LNCaP clone FGC (cell line): ENCODE measurements at regions not wholly inside any gene's neighbourhood (a gene's known extent, or its start where the extent isn't known, plus 50 kb on each side); places are given as distances from the start of the nearest gene placed in this dataset.
"Not testable (repeated sequence)": the region's sequence is repeated elsewhere in the genome, so short reads cannot be mapped to it uniquely, and the experiment has no call there.

Experiments used
- DNase-seq: peaks from one replicate; pipeline ENCODE4 v3.0.0-alpha.2; 2011; ENCODE audit warnings: low read depth
- H3K4me3 ChIP-seq: 2 replicates; pipeline ENCODE4 v1.5.1; 2011; ENCODE audit warnings: mild to moderate bottlenecking, low read depth, low read length, control low read depth
- CTCF ChIP-seq: IDR thresholded peaks from 2 replicates; pipeline ENCODE4 v1.5.1; 2012; ENCODE audit warnings: mild to moderate bottlenecking; ENCODE audit not compliant: control insufficient read depth, insufficient read depth; ENCODE audit errors: extremely low read depth

DNA sequence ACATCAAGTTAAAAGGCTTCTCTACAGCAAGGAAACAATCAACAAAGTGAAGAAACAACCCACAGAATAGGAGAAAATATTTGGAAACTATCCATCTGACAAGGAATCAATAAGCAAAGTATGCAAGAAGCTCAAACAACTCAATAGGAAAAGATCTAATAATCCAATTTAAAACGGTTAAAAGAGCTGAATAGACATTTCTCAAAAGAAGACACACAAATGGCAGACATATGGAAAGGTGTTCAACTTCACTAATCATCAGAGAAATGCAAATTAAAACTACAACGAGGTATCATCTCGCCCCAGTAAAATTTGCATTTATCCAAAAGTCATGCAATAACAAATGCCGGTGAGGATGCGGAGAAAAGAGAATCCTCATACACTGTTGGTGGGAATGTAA lies 82.2 kb upstream of the NECTIN3 start:
- no peak overlapping the region for H3K4me3 ChIP-seq
- no peak for DNase-seq
- TF ChIP-seq CTCF, result no peak

DNA sequence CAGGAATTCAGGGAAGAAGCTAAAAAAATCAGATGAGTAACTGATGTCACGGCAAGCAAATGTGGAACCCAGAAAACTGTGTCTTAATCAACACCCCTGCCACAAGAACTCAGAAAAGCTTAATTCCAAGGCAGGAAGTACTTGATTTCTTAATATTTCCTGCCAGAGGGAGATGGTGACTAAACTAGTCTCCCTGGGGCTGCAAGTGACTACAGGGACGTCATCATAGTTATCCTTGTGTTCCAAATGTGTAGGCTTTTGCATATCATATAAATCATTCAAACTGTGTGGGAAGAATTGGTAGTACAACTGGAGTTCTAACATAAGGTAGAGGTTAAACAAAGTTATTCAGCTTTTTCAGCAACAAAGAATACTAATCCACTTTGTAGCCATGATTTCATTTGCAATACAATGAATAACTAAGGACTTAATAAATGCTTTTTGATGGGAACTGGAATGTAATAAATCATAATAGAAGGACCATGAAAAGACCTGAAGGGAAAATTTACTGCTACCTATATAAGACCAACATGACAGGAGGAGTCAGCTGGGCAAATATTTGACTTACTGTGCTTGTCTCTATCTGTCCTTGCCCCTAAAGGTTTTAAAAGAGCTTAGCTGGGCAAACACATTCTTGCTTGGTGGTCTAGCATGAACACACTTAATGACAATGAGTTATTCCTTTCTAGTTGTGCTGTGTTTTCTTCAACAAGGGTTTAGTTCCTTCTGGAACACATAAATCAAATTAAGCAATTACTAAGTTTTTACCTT lies 76.0 kb upstream of the NECTIN3 start:
- no peak for DNase-seq
- TF ChIP-seq CTCF, result no peak

DNA sequence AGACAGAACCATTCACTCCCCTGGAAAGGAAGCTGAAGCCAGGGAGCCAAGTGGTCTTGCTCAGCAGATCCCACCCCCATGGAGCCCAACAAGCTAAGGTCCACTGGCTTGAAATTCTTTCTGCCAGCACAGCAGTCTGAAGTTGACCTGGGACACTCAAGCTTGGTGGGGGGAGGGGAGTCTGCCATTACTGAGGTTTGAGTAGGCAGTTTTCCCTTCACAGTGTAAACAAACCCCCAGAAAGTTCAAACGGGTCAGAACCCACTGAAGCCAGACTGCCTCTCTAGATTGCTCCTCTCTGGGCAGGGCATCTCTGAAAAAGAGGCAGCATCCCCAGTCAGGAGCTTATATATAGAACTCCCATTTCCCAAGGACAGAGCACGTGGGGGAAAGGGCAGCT lies 72.8 kb upstream of the NECTIN3 start:
- not testable (repeated sequence) for H3K4me3 ChIP-seq, DNase-seq

More for the DNA sequence above, 76.0 kb upstream of the NECTIN3 start:
- H3K4me3 ChIP-seq, result no peak overlapping the region

- H3K4me3 ChIP-seq, DNase-seq: not testable (repeated sequence)
- 0 out of 2 replicates have a peak, but pooled peaks have one; percentile 15 for TF ChIP-seq CTCF
Measured at GRCh38 chr3:111006485-111006884, 65.1 kb upstream of the NECTIN3 start.

DNA sequence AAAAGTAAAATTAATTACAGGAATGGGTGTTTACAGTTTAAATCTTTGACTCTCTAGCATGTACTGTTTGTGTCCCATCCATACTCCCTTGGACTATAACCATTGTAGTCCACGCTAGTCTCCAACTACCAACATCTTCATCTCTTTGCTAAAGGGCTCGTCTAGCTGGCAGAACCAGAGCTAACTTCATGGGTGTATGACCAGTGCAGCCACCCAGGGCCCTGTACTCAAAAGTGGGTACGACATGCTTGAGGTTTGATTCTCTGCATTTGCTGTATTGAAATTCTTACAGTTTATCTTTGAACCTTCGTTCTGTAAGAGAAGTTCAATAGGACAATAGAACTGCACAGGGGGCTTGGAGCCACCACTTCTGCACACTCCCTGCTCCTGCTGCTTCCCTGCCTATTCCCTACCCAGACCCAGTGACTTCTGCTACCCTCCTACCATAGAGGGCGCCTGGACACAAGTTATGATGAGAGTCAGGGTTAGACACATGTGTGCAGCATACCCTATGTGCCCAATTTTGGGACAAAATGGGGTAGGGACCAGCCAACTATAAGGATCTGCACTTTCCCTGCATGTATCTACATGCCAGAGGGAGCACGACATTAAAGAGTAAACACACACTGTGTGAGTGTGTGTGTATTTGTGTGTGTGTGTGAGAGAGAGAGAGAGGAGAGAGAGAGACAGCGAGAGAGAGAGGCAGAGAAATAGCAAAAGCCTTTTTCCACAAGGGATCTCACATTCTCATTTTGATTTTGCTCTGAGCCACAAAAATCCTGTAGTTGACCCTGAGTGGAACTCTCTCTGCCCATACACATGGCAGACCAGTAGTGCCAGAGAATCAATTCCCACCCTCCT lies 59.0 kb upstream of the NECTIN3 start:
- no peak for DNase-seq
- peak; percentile 62 for TF ChIP-seq CTCF
- no peak overlapping the region for H3K4me3 ChIP-seq
